Activated CD8-positive, alpha-beta T cell treated with anti-CD3 and anti-CD28 coated beads, Interleukin-2, amount 10 ng/mL, durations not matched to agents 7 days and 5 days (primary cell): ENCODE measurements at regions not wholly inside any gene's neighbourhood (a gene's known extent, or its start where the extent isn't known, plus 50 kb on each side); places are given as distances from the start of the nearest gene placed in this dataset.
"Not testable (repeated sequence)": the region's sequence is repeated elsewhere in the genome, so short reads cannot be mapped to it uniquely, and the experiment has no call there.

Source experiments
- ATAC-seq: fragments of 150-1000 bp; cut with Tn5 transposase; one replicate; pipeline ENCODE4 v1.10.0; 2021; ENCODE audit warnings: moderate library complexity
- CTCF ChIA-PET: fragments of 350-600 bp; sonication (Branson Sonifier 250); formaldehyde crosslinking; loops from one replicate; lab custom pipeline; 2021; ENCODE audit warnings: antibody characterized with exemption; lab: Charles Lee
- POLR2A ChIA-PET: fragments of 350-600 bp; sonication (Branson Sonifier 250); formaldehyde crosslinking; loops from one replicate; lab custom pipeline; 2021; ENCODE audit warnings: antibody characterized with exemption; lab: Charles Lee
- DNase-seq: peaks from one replicate; pipeline ENCODE4 v3.0.0-alpha.2; 2020
- H3K27ac Mint-ChIP-seq: one replicate; pipeline ENCODE4 v1.8.0; 2021; ENCODE audit warnings: mild to moderate bottlenecking, mixed read lengths
- H3K27me3 Mint-ChIP-seq: one replicate; pipeline ENCODE4 v1.8.0; 2021; ENCODE audit warnings: low read depth, mixed read lengths
- H3K36me3 Mint-ChIP-seq: one replicate; pipeline ENCODE4 v1.8.0; 2021; ENCODE audit warnings: low read depth, mixed read lengths
- H3K4me1 Mint-ChIP-seq: one replicate; pipeline ENCODE4 v1.8.0; 2021; ENCODE audit warnings: low read depth, mixed read lengths
- H3K4me3 Mint-ChIP-seq: one replicate; pipeline ENCODE4 v1.8.0; 2021; ENCODE audit warnings: mild to moderate bottlenecking, mixed read lengths
- H3K9me3 Mint-ChIP-seq: one replicate; pipeline ENCODE4 v1.8.0; 2022; ENCODE audit warnings: mixed read lengths; ENCODE audit not compliant: insufficient read depth

DNA sequence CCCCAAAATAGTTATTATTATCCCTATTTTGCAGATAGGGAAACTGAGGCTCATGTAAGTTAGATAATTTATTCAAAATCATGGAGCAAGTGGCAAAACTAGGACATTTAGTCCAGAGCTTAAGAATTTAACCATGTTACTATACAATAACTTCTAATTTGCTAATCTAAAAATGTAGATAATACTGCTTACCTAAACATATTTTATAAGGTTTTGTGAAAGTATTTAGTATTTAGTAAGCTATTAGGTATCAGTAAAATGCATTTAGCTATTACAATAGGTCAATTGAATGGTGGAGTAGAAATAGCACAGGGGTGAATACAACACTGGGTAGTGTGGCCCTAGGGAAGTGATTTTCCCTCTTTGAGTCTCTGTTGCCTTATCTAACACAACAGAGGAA lies 648.3 kb downstream of the KIF4B start:
- Mint-ChIP-seq H3K36me3 (no peaks in the 10 kb centered on the region), H3K27me3 (no peaks in the 10 kb centered on the region), H3K4me3 (no peak overlapping the region), H3K9me3 (no peaks in the 10 kb centered on the region), H3K27ac (no peak overlapping the region), H3K4me1 (no peaks in the 10 kb centered on the region)
- POLR2A ChIA-PET: no interaction called here
- no peak for ATAC-seq
- CTCF ChIA-PET: no interaction called here
- DNase-seq: no peak

GRCh38 chr5:155665361-155665760 lies 651.8 kb downstream of the KIF4B start:
- no peak overlapping the region for H3K27ac Mint-ChIP-seq
- no peaks in the 10 kb centered on the region for H3K9me3 Mint-ChIP-seq
- H3K4me3 Mint-ChIP-seq: no peak overlapping the region
- no peaks in the 10 kb centered on the region for H3K27me3 Mint-ChIP-seq
- no peaks in the 10 kb centered on the region for H3K36me3 Mint-ChIP-seq
- CTCF ChIA-PET: no interaction called here
- H3K4me1 Mint-ChIP-seq: no peaks in the 10 kb centered on the region
- POLR2A ChIA-PET: no interaction called here
- ATAC-seq: no peak
- DNase-seq: no peak

DNA sequence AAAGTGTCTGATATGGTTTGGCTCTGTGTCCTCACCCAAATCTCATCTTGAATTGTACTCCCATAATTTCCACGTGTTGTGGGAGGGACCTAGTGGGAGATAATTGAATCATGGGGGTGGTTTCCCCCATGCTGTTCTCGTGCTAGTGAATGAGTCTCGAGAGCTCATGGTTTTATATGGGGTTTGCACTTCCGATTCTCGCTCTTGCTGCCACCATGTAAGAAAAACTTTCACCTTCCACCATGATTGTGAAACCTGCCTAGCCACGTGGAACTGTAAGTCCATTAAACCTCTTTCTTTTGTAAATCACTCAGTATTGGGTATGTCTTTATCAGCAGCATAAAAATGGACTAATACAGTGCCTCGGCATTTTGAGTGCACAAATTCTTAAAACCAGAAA lies 655.0 kb upstream of the SGCD start:
- H3K9me3 Mint-ChIP-seq, H3K27me3 Mint-ChIP-seq, CTCF ChIA-PET, DNase-seq, H3K4me3 Mint-ChIP-seq, POLR2A ChIA-PET, H3K36me3 Mint-ChIP-seq, H3K4me1 Mint-ChIP-seq, ATAC-seq, H3K27ac Mint-ChIP-seq: not testable (repeated sequence)

DNA sequence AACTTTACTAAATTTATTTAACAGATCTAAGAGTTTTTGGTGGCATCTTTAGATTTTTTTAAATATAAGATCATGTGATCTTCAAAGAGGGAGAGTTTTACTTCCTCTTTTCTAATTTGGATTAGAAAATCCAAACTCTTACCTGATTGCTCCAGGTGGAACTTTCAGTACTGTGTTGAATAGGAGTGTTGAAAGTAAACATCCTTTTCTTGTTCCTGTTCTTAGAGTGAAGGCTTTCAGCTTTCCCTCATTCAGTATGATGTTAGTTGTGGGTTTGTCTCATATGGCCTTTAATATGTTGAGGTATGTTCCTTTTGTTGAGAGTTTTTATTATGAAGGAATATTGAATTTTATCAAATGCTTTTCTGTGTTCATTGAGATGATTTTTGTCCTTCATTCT lies 650.0 kb upstream of the SGCD start:
- no peak for DNase-seq
- Mint-ChIP-seq H3K4me1 (no peaks in the 10 kb centered on the region), H3K4me3 (no peak overlapping the region), H3K9me3 (no peaks in the 10 kb centered on the region), H3K27me3 (no peaks in the 10 kb centered on the region), H3K27ac (no peak overlapping the region), H3K36me3 (no peaks in the 10 kb centered on the region)
- no peak for ATAC-seq
- CTCF ChIA-PET: no interaction called here
- POLR2A ChIA-PET: no interaction called here

GRCh38 chr5:155678371-155678770 lies 648.6 kb upstream of the SGCD start:
- H3K4me1 Mint-ChIP-seq: no peaks in the 10 kb centered on the region
- no peak for DNase-seq
- ChIA-PET CTCF (no interaction called here), POLR2A (no interaction called here)
- H3K36me3 Mint-ChIP-seq: no peaks in the 10 kb centered on the region
- H3K27ac Mint-ChIP-seq: no peak overlapping the region
- no peaks in the 10 kb centered on the region for H3K9me3 Mint-ChIP-seq
- no peak overlapping the region for H3K4me3 Mint-ChIP-seq
- no peak for ATAC-seq
- no peaks in the 10 kb centered on the region for H3K27me3 Mint-ChIP-seq

DNA sequence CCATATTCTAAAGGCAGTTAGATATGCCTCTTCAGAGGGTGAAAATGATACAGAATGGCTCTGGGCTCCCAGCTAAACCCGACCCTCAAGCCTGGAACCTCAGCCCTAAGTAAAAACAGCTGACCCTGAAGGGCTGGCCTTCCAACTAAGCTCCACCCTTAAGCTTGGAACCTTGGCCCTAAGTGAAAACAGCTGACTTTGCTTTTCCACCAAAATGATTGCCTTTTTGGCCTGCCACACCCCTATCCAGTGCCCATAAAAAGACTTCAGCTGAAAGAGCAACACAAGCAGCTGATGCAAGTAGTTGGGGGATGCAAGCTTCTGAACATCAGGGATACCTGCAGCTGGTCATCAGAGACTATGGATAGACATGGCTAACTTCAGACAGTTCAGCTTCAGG lies 647.4 kb upstream of the SGCD start:
- Mint-ChIP-seq H3K9me3 (no peaks in the 10 kb centered on the region), H3K27ac (no peak overlapping the region), H3K4me1 (no peaks in the 10 kb centered on the region), H3K27me3 (no peaks in the 10 kb centered on the region), H3K36me3 (no peaks in the 10 kb centered on the region), H3K4me3 (no peak overlapping the region)
- ATAC-seq: no peak
- ChIA-PET POLR2A (no interaction called here), CTCF (no interaction called here)
- no peak for DNase-seq

- POLR2A ChIA-PET: no interaction called here
- DNase-seq: no peak
- Mint-ChIP-seq H3K27ac (no peak overlapping the region), H3K4me1 (no peaks in the 10 kb centered on the region), H3K4me3 (no peak overlapping the region), H3K27me3 (no peaks in the 10 kb centered on the region), H3K9me3 (no peaks in the 10 kb centered on the region), H3K36me3 (no peaks in the 10 kb centered on the region)
- CTCF ChIA-PET: no interaction called here
- no peak for ATAC-seq
These were observed 642.5 kb upstream of the SGCD start for GRCh38 chr5:155684417-155684816.

- no peak for DNase-seq
- no peak for ATAC-seq
- Mint-ChIP-seq H3K4me1 (no peaks in the 10 kb centered on the region), H3K36me3 (no peaks in the 10 kb centered on the region), H3K27me3 (no peaks in the 10 kb centered on the region), H3K4me3 (no peak overlapping the region), H3K9me3 (no peaks in the 10 kb centered on the region), H3K27ac (no peak overlapping the region)
- POLR2A ChIA-PET: no interaction called here
- CTCF ChIA-PET: interaction anchor here (0.8 kb wide), 1 partner anchor 14 kb away, joined by 3 read pairs; no protein-coding TSS in a partner anchor
These were observed 640.8 kb upstream of the SGCD start for GRCh38 chr5:155686131-155686530.

- Mint-ChIP-seq H3K27ac (no peak overlapping the region), H3K4me1 (no peaks in the 10 kb centered on the region), H3K27me3 (no peaks in the 10 kb centered on the region), H3K36me3 (no peaks in the 10 kb centered on the region), H3K4me3 (no peak overlapping the region), H3K9me3 (no peaks in the 10 kb centered on the region)
- no peak for DNase-seq
- ChIA-PET POLR2A (no interaction called here), CTCF (no interaction called here)
- ATAC-seq: no peak
These were observed 637.6 kb upstream of the SGCD start for GRCh38 chr5:155689406-155689805.

DNA sequence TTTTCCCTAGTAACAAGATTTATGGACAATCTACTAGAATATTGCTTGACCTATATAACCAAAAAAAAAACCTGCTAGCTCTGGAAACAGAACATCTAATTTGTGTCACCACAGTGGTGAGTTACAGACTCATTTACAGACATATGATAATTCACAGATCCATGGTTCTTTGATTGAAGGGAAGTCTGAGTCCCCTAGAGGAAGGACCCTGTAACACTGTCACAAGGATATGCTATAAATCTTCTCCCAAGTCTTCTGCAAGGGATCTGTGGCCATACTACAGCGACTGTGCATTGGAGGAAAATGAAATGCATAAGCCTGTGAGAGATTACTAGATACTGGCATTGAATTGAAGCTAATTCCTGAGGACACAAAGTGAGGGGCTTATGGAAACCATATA lies 630.6 kb upstream of the SGCD start:
- no peak overlapping the region for H3K4me3 Mint-ChIP-seq
- no peaks in the 10 kb centered on the region for H3K4me1 Mint-ChIP-seq
- ChIA-PET POLR2A (no interaction called here), CTCF (no interaction called here)
- no peaks in the 10 kb centered on the region for H3K27me3 Mint-ChIP-seq
- DNase-seq: no peak
- H3K27ac Mint-ChIP-seq: no peak overlapping the region
- no peaks in the 10 kb centered on the region for H3K36me3 Mint-ChIP-seq
- no peak for ATAC-seq
- no peaks in the 10 kb centered on the region for H3K9me3 Mint-ChIP-seq

DNA sequence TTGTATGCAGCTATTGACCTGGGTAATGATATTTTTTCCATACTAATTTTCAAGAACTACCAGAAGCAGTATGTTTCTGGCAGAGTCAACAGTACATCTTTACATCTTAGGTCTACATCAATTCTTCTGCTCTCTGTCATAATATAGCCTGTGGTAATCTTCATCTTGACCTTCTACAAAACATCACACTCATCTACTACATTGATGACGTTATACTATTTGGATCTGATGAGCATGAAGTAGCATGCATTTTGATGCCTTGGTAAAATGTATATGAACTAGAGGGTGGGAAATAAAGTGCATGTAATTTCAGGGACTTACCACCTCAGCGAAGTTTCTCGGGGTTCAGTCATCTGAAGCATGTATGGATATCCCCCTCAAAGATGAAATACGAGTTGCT lies 629.7 kb upstream of the SGCD start:
- H3K36me3 Mint-ChIP-seq: no peaks in the 10 kb centered on the region
- ChIA-PET POLR2A (no interaction called here), CTCF (no interaction called here)
- no peak overlapping the region for H3K27ac Mint-ChIP-seq
- no peaks in the 10 kb centered on the region for H3K9me3 Mint-ChIP-seq
- no peaks in the 10 kb centered on the region for H3K27me3 Mint-ChIP-seq
- no peaks in the 10 kb centered on the region for H3K4me1 Mint-ChIP-seq
- ATAC-seq: no peak
- DNase-seq: no peak
- H3K4me3 Mint-ChIP-seq: no peak overlapping the region

DNA sequence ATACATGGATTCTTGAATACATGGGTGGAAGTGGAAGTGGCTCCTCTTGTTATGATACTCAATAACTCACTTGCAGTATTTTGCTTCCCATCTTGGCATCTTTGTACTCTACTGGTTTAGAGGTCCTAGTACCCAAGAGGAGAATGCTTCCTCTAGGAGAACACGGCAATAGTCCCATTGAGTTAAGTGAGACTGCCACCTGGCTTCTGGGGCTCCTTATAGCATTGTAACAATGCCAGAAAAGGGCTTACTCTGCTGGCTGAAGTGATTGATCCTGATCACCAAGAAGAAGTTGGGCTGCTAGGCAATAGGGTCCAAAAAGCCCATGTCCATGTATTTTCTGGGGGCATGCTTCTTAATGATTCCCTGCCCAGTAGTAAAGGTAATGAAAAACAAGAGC lies 627.6 kb upstream of the SGCD start:
- H3K4me1 Mint-ChIP-seq: no peaks in the 10 kb centered on the region
- H3K36me3 Mint-ChIP-seq: no peaks in the 10 kb centered on the region
- no peak overlapping the region for H3K27ac Mint-ChIP-seq
- POLR2A ChIA-PET: no interaction called here
- H3K9me3 Mint-ChIP-seq: no peaks in the 10 kb centered on the region
- no peak for ATAC-seq
- no peaks in the 10 kb centered on the region for H3K27me3 Mint-ChIP-seq
- no peak overlapping the region for H3K4me3 Mint-ChIP-seq
- DNase-seq: no peak
- CTCF ChIA-PET: no interaction called here

GRCh38 chr5:155700333-155700732 lies 626.6 kb upstream of the SGCD start:
- Mint-ChIP-seq H3K4me3 (no peak overlapping the region), H3K27ac (no peak overlapping the region), H3K9me3 (no peaks in the 10 kb centered on the region), H3K36me3 (no peaks in the 10 kb centered on the region), H3K27me3 (no peaks in the 10 kb centered on the region), H3K4me1 (no peaks in the 10 kb centered on the region)
- ATAC-seq (no peak), DNase-seq (no peak)
- CTCF ChIA-PET: interaction anchor here (0.9 kb wide), 1 partner anchor 15 kb away, joined by 3 read pairs; no protein-coding TSS in a partner anchor
- POLR2A ChIA-PET: no interaction called here
